ENCODE measurements at regions not wholly inside any gene's neighbourhood (a gene's known extent, or its start where the extent isn't known, plus 50 kb on each side); places are given as distances from the start of the nearest gene placed in this dataset.

GRCh38 chrY:11293392-11293791 is 1407.6 kb upstream of the USP9Y start:
- DNase-seq (ENCODE audit: low read depth, low spot score): no peak

GRCh38 chrY:11334151-11334550 is 1366.9 kb upstream of the USP9Y start:
- peak; percentile 11 for DNase-seq (ENCODE audit: low read depth, low spot score)
